ENCODE measurements at regions not wholly inside any gene's neighbourhood (a gene's known extent, or its start where the extent isn't known, plus 50 kb on each side); places are given as distances from the start of the nearest gene placed in this dataset.
"Not testable (repeated sequence)": the region's sequence is repeated elsewhere in the genome, so short reads cannot be mapped to it uniquely, and the experiment has no call there.

DNA sequence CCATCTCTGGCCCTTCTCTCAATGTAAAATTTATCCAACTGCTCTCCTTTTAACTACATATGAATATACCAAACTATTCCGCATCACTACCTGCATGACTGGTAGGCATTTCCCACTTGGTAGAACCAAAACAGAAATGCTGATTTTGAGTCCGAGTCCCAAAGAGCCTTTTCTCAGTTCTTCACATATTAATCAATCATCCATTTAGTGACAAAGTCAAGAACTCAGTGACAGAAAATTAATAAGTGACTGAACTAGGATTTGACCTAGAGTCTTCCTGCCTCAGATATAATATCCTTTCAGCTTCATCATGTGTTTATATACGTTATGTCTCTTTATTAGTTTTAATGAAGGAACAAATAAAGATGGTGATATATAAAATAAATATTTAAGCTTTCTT is 700.6 kb upstream of the GOLIM4 start:
- ATAC-seq (ENCODE audit: low FRiP score in 2 of 2) = no peak
- TF ChIP-seq POLR2A (IDR thresholded peaks at IDR 0.05) (no peak), POLR2AphosphoS5 (IDR thresholded peaks at IDR 0.05) (no peak), EP300 (IDR thresholded peaks at IDR 0.05) (no peak)
- TF ChIP-seq, protein P1, sequence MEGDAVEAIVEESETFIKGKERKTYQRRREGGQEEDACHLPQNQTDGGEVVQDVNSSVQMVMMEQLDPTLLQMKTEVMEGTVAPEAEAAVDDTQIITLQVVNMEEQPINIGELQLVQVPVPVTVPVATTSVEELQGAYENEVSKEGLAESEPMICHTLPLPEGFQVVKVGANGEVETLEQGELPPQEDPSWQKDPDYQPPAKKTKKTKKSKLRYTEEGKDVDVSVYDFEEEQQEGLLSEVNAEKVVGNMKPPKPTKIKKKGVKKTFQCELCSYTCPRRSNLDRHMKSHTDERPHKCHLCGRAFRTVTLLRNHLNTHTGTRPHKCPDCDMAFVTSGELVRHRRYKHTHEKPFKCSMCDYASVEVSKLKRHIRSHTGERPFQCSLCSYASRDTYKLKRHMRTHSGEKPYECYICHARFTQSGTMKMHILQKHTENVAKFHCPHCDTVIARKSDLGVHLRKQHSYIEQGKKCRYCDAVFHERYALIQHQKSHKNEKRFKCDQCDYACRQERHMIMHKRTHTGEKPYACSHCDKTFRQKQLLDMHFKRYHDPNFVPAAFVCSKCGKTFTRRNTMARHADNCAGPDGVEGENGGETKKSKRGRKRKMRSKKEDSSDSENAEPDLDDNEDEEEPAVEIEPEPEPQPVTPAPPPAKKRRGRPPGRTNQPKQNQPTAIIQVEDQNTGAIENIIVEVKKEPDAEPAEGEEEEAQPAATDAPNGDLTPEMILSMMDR (IDR thresholded peaks at IDR 0.05) = no peak
- no peak for DNase-seq
- H3K4me3 ChIP-seq = no peak overlapping the region
- no peaks in the 10 kb centered on the region for H3K9me3 ChIP-seq
- H3K36me3 ChIP-seq = no peaks in the 10 kb centered on the region
- no peaks in the 10 kb centered on the region for H3K4me1 ChIP-seq
- no peaks in the 10 kb centered on the region for H3K27me3 ChIP-seq
- H3K27ac ChIP-seq = no peak overlapping the region
- WGBS, 2 donors = 73 to 87% methylated on average over 3 of the region's 3 CpGs

DNA sequence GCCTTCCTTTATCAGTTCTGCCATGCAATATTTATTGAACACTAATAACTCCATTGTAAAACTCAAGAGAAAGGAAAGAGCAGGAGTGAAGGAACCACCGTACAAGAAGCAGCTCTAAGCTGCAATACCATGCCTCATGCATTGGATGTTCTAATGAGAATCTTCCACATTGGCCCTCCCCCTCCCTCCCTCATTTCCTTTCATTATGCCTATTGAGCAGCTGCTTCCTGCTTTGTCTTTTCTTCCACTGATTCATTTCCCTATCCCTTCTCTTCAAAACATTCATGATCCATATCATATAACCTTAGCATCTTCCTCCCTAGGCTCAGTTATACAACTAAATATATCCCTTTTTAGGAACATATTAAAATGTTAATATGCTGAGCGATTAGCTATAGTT is 698.7 kb upstream of the GOLIM4 start:
- H3K4me1 ChIP-seq = no peaks in the 10 kb centered on the region
- H3K27me3 ChIP-seq = no peaks in the 10 kb centered on the region
- DNase-seq (no peak), ATAC-seq (ENCODE audit: low FRiP score in 2 of 2) (no peak)
- no peak overlapping the region for H3K4me3 ChIP-seq
- no peak overlapping the region for H3K27ac ChIP-seq
- 74 to 77% methylated on average over 2 of the region's 2 CpGs for WGBS, 2 donors
- TF ChIP-seq POLR2AphosphoS5 (IDR thresholded peaks at IDR 0.05) = no peak
- no peak for TF ChIP-seq EP300 (IDR thresholded peaks at IDR 0.05)
- TF ChIP-seq, protein P1 (IDR thresholded peaks at IDR 0.05) = no peak
- no peak for TF ChIP-seq POLR2A (IDR thresholded peaks at IDR 0.05)
- H3K36me3 ChIP-seq = no peaks in the 10 kb centered on the region
- no peaks in the 10 kb centered on the region for H3K9me3 ChIP-seq

DNA sequence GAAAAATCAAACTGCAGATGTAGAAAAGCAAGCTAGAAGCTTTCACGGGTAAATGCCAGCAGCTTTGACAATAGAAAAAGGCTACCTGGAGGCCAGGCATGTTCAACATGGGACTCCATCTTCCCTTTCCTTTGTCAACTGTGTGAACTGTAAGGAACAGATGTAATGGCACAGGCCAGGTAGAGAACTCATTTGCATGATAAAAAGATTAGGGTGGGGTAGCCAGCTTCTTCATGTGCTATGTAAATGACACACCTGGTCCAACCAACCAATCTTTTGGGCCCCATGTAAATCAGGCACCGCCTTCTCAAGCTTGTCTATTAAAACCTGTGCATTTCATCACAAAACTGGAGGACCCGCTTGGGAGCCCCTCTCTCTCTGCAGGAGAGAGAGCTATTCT is 686.5 kb upstream of the GOLIM4 start:
- no peaks in the 10 kb centered on the region for H3K4me1 ChIP-seq
- TF ChIP-seq POLR2AphosphoS5 (IDR thresholded peaks at IDR 0.05) (no peak), POLR2A (IDR thresholded peaks at IDR 0.05) (no peak), EP300 (IDR thresholded peaks at IDR 0.05) (no peak)
- TF ChIP-seq, protein P1 (IDR thresholded peaks at IDR 0.05) = no peak
- H3K27ac ChIP-seq = no peak overlapping the region
- no peaks in the 10 kb centered on the region for H3K36me3 ChIP-seq
- no peak overlapping the region for H3K4me3 ChIP-seq
- ATAC-seq (ENCODE audit: low FRiP score in 2 of 2) (no peak), DNase-seq (no peak)
- H3K9me3 ChIP-seq = no peaks in the 10 kb centered on the region
- 92 to 95% methylated on average over 3 of the region's 3 CpGs for WGBS, 2 donors
- H3K27me3 ChIP-seq = no peaks in the 10 kb centered on the region

DNA sequence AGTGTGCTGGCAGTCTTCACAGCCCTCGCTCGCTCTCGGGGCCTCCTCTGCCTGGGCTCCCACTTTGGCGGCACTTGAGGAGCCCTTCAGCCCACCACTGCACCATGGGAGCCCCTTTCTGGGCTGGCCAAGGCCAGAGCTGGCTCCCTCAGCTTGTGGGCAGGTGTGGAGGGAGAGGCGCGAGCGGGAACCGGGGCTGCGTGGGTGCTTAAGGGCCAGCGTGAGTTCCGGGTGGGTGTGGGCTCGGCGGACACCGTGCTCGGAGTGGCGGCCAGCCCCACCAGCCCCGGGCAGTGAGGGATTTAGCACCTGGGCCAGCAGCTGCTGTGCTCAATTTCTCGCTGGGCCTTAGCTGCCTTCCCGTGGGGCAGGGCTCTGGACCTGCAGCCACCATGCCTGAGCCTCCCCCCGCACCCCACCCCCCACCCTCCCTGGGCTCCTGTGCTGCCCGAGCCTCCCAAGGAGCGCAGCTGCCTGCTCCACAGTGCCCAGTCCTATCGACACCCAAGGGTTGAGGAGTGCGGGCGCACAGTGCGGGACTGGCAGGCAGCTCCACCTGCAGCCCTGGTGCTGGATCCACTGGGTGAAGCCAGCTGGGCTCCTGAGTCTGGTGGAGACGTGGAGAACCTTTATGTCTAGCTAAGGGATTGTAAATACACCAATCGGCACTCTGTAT is 684.4 kb upstream of the GOLIM4 start:
- not testable (repeated sequence) for H3K4me3 ChIP-seq; H3K27ac ChIP-seq; H3K36me3 ChIP-seq; H3K4me1 ChIP-seq; ATAC-seq (ENCODE audit: low FRiP score in 2 of 2); H3K9me3 ChIP-seq; H3K27me3 ChIP-seq
- WGBS, 2 donors = 93 to 95% methylated on average over 7 to 19 of the region's 28 CpGs
- peak in 1 of 2 donors; percentile 78 for DNase-seq

- 70 to 76% methylated on average over 1 of the region's 1 CpG for WGBS, 2 donors
- no peak for TF ChIP-seq EP300 (IDR thresholded peaks at IDR 0.05)
- no peaks in the 10 kb centered on the region for H3K36me3 ChIP-seq
These were observed 658.0 kb upstream of the GOLIM4 start for GRCh38 chr3:168753724-168754123.

DNA sequence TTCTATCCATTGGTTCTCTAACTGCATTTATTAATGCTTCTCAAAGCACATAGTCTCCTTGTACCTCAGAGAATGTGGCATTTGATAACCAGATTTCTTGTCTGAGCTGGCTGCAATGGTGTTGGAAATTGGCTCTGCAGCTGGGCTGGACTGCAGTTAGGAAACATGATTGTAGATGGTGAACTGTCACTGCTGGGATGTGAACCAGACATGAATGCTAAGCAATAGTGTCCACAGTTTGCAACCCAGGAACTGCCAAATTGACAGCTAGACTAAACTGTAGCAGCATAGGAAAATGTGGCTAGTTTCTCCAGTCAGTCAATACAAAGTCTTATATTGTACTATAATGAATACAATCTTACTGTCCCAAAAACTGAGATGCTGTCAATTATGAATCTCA is 656.6 kb upstream of the GOLIM4 start:
- H3K27me3 ChIP-seq = no peaks in the 10 kb centered on the region
- H3K4me3 ChIP-seq = no peak overlapping the region
- TF ChIP-seq EP300 (IDR thresholded peaks at IDR 0.05) = no peak
- no peak for TF ChIP-seq POLR2AphosphoS5 (IDR thresholded peaks at IDR 0.05)
- TF ChIP-seq POLR2A (IDR thresholded peaks at IDR 0.05) = no peak
- TF ChIP-seq, protein P1 (IDR thresholded peaks at IDR 0.05) = no peak
- no peaks in the 10 kb centered on the region for H3K4me1 ChIP-seq
- DNase-seq (no peak), ATAC-seq (ENCODE audit: low FRiP score in 2 of 2) (no peak)
- H3K9me3 ChIP-seq = no peaks in the 10 kb centered on the region
- no peak overlapping the region for H3K27ac ChIP-seq
- H3K36me3 ChIP-seq = no peaks in the 10 kb centered on the region

More at GRCh38 chr3:168753724-168754123, 658.0 kb upstream of the GOLIM4 start:
- no peak for DNase-seq
- H3K27me3 ChIP-seq = no peaks in the 10 kb centered on the region
- no peaks in the 10 kb centered on the region for H3K9me3 ChIP-seq
- H3K4me3 ChIP-seq = no peak overlapping the region
- no peaks in the 10 kb centered on the region for H3K4me1 ChIP-seq
- ATAC-seq (ENCODE audit: low FRiP score in 2 of 2) = no peak
- H3K27ac ChIP-seq = no peak overlapping the region

Data from upper lobe of left lung (tissue), 6 donors.